Nephron progenitor cell (in vitro differentiated cells): ENCODE measurements at regions not wholly inside any gene's neighbourhood (a gene's known extent, or its start where the extent isn't known, plus 50 kb on each side); places are given as distances from the start of the nearest gene placed in this dataset.

Experiments
- DNase-seq: peaks from one replicate; pipeline ENCODE4 v3.0.0; 2021
- H3K27ac Mint-ChIP-seq: 2 replicates; pipeline ENCODE4 v1.8.0; 2021; ENCODE audit warnings: mild to moderate bottlenecking, moderate library complexity, mixed read lengths
- H3K27me3 Mint-ChIP-seq: 2 replicates; pipeline ENCODE4 v1.8.0; 2021; ENCODE audit warnings: mild to moderate bottlenecking, low read depth, mixed read lengths; ENCODE audit not compliant: poor library complexity
- H3K36me3 Mint-ChIP-seq: 2 replicates; pipeline ENCODE4 v1.8.0; 2021; ENCODE audit warnings: low read depth, mixed read lengths
- H3K4me1 Mint-ChIP-seq: 2 replicates; pipeline ENCODE4 v1.8.0; 2021; ENCODE audit warnings: mixed read lengths
- H3K4me3 Mint-ChIP-seq: 2 replicates; pipeline ENCODE4 v1.8.0; 2021; ENCODE audit warnings: mild to moderate bottlenecking, moderate library complexity, mixed read lengths
- H3K9me3 Mint-ChIP-seq: 2 replicates; pipeline ENCODE4 v1.8.0; 2021; ENCODE audit warnings: mild to moderate bottlenecking, moderate library complexity, mixed read lengths
- TF ChIP-seq, protein P1 (sequence below): fragments of 200-600 bp; sonication (generic); IDR thresholded peaks from 2 replicates; pipeline ENCODE4 v1.5.0; 2021; ENCODE audit warnings: antibody characterized with exemption

DNA sequence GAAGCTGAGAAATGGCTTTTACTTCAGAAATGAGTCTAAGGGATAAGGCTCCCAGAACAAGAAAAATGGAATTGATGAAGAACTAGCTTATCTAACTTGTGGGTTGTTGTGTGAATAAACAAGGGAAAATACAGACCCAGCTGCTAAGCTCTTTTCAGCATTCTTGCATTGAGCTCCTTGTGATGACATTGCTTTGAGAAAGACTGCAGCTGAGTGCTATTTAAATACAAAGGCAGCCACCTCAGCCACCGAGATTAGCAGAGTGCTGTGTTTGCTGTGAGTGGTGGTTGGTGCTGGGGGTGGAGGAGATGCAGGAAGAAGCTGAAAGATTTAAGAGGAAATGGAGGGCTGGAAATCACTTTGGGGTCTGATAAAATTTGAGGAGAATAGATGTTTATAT, 396.0 kb upstream of the PRICKLE1 start:
- Mint-ChIP-seq H3K27ac (peak overlapping the region; percentile 94), H3K4me3 (peak overlapping the region; percentile 34), H3K9me3 (no peaks in the 10 kb centered on the region), H3K27me3 (no peaks in the 10 kb centered on the region), H3K4me1 (peaks cover 78% of the 10 kb centered on the region), H3K36me3 (no peaks in the 10 kb centered on the region)
- TF ChIP-seq, protein P1, sequence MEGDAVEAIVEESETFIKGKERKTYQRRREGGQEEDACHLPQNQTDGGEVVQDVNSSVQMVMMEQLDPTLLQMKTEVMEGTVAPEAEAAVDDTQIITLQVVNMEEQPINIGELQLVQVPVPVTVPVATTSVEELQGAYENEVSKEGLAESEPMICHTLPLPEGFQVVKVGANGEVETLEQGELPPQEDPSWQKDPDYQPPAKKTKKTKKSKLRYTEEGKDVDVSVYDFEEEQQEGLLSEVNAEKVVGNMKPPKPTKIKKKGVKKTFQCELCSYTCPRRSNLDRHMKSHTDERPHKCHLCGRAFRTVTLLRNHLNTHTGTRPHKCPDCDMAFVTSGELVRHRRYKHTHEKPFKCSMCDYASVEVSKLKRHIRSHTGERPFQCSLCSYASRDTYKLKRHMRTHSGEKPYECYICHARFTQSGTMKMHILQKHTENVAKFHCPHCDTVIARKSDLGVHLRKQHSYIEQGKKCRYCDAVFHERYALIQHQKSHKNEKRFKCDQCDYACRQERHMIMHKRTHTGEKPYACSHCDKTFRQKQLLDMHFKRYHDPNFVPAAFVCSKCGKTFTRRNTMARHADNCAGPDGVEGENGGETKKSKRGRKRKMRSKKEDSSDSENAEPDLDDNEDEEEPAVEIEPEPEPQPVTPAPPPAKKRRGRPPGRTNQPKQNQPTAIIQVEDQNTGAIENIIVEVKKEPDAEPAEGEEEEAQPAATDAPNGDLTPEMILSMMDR = no peak
- DNase-seq = no peak

DNA sequence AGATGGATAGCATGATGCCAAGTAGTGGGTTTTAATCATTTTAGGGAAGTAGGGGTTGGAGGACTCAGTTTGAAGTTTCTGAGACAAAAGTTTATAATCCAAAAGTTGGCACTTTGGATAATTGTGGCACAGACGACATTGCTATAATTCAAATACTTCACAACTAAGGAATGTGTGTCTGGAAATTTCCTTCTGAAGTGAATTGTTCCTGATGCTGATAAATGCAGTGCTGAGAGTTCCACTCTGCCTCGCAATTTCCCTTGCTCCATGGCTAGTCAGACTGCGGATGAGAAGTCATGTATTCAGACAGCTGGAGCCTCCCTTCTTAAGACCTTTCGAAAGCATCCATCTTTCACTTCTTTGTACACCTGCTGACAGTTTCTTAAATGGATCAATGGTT, 393.3 kb upstream of the PRICKLE1 start:
- H3K9me3 Mint-ChIP-seq = no peaks in the 10 kb centered on the region
- TF ChIP-seq, protein P1 = no peak
- peaks cover 90% of the 10 kb centered on the region for H3K4me1 Mint-ChIP-seq
- H3K27ac Mint-ChIP-seq = no peak overlapping the region
- no peaks in the 10 kb centered on the region for H3K27me3 Mint-ChIP-seq
- no peaks in the 10 kb centered on the region for H3K36me3 Mint-ChIP-seq
- DNase-seq = no peak
- H3K4me3 Mint-ChIP-seq = no peak overlapping the region

DNA sequence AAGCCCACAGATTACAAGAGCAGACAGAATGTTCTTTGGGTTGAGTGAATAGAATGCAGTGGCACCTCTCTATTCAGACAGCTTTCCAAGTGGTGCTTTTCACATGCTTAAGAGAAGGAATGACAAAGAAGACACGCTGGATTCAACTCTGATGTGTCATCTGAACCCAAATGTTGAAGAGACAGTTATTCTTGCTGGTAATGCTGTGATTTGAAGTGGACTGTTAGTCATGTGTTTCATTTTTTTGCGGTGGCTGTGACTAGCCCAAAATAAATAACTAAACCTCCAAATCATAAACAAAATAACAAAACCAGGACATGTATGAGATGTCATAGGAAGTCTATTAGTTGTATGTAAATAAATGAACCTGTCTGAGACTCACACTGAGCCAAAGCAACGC, 391.8 kb upstream of the PRICKLE1 start:
- TF ChIP-seq, protein P1 = no peak
- Mint-ChIP-seq H3K36me3 (no peaks in the 10 kb centered on the region), H3K4me3 (no peak overlapping the region), H3K27ac (no peak overlapping the region), H3K27me3 (no peaks in the 10 kb centered on the region), H3K4me1 (peaks cover 81% of the 10 kb centered on the region), H3K9me3 (no peaks in the 10 kb centered on the region)
- DNase-seq = no peak

DNA sequence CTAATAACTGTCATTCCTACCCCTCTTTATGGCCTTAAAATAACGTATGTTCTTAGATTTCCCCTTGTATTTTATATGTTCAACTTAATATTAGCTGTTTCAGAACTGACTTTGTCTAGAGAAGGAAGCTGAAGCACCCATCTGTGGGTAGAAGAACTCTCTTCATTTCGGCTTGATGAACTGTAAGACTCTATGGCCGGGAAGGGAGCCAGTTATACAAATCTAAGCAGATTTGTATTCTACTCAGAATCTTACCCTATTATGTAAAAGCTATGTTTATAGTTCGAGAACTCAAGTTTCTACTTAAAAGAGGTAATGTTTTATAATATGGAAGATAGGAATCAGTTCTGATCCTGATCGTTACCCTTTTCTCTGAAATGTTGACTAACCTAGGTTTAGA, 390.9 kb upstream of the PRICKLE1 start:
- TF ChIP-seq, protein P1 = no peak
- Mint-ChIP-seq H3K36me3 (peaks cover 7% of the 10 kb centered on the region), H3K27me3 (no peaks in the 10 kb centered on the region), H3K4me3 (no peak overlapping the region), H3K27ac (no peak overlapping the region), H3K4me1 (peaks cover 72% of the 10 kb centered on the region), H3K9me3 (peaks cover 7% of the 10 kb centered on the region)
- no peak for DNase-seq

DNA sequence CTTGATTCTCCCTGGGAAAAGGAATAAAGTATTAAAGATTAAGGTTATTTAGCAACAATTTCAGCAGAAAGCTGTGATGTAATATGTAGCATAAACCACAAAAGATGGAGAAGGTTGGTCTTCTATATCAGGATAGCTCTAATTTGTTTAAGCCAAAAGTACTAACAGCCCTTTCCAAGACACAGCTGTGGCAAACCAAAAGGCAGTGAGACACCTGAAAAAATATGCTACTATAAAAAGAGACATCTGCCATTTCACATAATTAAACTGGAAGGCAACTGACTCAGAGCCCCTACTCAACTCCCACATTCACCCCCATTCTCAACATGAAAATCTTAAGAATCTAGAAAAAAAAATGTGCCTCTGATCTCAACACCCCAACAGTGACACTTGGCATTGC, 390.2 kb upstream of the PRICKLE1 start:
- no peak overlapping the region for H3K4me3 Mint-ChIP-seq
- no peak for DNase-seq
- peaks cover 14% of the 10 kb centered on the region for H3K36me3 Mint-ChIP-seq
- peaks cover 65% of the 10 kb centered on the region for H3K4me1 Mint-ChIP-seq
- peaks cover 14% of the 10 kb centered on the region for H3K9me3 Mint-ChIP-seq
- TF ChIP-seq, protein P1 = no peak
- H3K27ac Mint-ChIP-seq = peak overlapping the region; percentile 50
- peaks cover 1% of the 10 kb centered on the region for H3K27me3 Mint-ChIP-seq

DNA sequence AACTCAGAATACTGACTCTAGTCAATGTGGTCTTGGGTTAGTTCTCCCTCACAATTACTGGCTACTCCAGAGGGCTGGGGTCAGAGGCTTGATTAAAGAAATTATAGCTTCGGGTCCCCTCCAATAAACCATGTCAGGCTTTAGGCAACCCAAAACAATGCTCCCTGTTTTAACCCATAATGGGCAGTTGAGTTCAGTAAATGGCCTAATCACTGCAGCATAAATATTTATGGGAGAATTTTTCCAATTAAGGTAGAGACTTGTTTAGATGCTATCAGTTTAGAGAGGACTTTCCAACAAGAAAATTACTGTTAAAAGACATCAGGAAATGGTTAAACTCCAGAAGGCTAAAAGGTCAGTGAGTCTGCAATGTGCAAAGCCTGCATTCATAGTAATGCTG, 389.2 kb upstream of the PRICKLE1 start:
- TF ChIP-seq, protein P1 = no peak
- no peak overlapping the region for H3K4me3 Mint-ChIP-seq
- H3K36me3 Mint-ChIP-seq = peaks cover 21% of the 10 kb centered on the region
- peaks cover 3% of the 10 kb centered on the region for H3K27me3 Mint-ChIP-seq
- DNase-seq = no peak
- H3K4me1 Mint-ChIP-seq = peaks cover 58% of the 10 kb centered on the region
- peaks cover 21% of the 10 kb centered on the region for H3K9me3 Mint-ChIP-seq
- peak overlapping the region; percentile 70 for H3K27ac Mint-ChIP-seq
